Kidney tubule cell (primary cell): ENCODE measurements at regions not wholly inside any gene's neighbourhood (a gene's known extent, or its start where the extent isn't known, plus 50 kb on each side); places are given as distances from the start of the nearest gene placed in this dataset.
"Not testable (repeated sequence)": the region's sequence is repeated elsewhere in the genome, so short reads cannot be mapped to it uniquely, and the experiment has no call there.

ENCODE experiments used
- DNase-seq: peaks from one replicate; pipeline ENCODE4 v3.0.0-alpha.2; 2018; ENCODE audit warnings: low spot score

DNA sequence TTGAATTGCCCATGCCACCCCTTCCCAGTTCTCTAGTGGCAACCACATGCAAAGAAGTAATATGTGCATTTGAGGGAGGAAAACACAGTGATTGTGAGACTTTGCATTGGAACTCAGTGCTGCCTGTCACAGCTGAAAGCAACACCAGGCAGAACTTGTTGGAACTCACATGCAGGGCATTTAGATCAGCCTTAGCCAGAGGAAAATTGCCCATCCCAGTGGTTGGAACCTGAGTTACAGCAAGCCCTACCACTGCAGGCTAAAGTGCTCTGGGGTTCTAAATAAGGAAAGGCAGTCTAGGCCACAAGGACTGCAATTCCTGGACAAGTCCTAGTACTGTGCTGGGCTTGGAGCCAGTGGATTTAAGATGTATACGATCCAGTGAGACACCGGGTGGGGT lies 245.3 kb upstream of the UFL1 start:
- no peak for DNase-seq

DNA sequence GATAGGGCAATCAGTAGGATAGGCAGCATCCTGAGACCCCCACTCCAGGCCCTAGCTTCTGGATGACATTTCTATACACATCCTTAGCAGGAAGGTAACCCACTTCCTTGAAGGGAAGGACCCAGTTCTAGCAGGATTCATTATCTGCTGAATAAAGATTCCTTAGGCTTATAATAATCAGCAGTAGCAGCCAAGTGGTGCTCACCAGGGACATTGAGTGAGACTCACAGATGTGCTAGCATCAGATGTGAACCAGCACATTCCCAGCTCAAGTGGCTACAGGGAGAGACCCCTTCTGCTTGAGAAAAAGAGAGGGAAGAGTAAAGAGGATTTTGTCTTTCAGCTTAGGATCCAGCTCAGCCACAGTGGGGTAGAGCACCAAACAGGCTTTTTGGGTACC lies 244.8 kb upstream of the UFL1 start:
- no peak for DNase-seq

DNA sequence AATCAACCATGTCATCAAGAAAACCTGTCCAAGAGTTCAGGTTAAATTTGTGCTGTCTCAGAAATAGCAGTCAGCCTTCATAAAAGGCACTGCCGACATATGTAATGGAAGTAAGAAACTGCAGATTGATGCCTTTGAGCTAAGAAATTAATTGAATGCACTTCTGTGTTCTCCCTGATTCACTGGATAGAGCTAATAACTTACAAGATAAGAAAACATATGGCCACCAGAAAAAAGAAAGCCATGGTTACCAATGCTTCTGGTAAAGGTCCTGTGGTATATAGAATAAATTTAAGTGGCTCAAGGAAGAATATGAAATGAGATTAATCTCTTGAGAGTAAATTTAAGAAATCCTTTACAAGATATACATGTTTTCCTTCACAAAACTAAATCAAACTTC lies 242.5 kb upstream of the UFL1 start:
- no peak for DNase-seq

DNA sequence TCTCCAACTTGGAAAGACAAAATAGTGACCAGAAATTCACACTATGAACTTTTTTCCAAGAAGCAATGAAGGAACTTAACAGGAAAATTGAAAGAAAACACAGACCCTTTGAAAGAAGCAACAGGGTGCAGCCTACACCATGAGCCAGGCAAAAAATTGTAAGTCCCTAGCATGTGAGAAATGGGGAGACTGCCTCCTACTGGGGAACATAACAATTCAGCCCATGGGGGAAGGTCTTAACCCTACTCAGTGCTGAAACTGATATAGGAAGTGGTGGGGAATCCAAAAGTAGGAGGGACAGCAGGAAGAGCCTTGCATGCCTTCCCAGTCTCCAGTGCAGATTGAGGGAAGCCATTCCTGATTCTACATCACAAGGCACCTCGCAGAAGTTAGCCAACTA lies 235.1 kb upstream of the UFL1 start:
- DNase-seq = no peak

DNA sequence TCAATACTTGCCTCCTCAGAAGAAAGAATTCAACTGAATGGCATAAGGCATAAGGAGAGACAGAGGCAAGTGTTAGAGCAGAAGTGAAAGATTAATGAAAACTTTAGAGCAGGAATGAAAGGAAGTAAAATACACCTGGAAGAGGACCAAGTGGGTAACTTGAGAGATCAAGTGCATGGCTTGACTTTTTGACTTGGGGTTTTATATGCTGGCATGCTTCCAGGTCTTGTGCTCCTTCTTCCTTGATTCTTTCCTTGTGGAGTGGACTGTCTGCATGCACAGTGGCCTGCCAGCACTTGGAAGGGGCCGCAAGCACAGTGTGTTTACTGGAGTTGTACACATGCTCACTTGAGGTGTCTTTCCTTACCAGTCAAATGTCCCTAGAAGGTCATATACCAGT lies 222.1 kb upstream of the UFL1 start:
- DNase-seq = peak; percentile 47

DNA sequence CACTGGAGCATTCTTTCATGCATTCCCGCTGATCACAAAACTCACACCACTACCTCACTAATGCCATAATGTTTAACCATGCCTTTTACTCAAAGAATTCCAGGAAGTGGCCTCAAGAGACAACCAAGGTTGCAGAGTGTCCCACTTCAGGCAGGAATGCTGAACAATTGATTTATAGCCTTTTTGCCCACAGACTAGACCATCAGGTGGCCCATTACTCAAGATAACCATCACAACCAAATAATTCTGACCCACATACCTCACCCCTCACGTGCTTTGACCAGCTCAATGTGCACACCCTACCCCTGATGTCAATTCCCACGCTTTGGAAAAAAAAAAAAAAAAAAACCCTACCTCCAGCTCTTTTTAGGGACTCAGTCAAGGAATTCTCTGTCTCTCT lies 220.6 kb upstream of the UFL1 start:
- DNase-seq = peak; percentile 97

DNA sequence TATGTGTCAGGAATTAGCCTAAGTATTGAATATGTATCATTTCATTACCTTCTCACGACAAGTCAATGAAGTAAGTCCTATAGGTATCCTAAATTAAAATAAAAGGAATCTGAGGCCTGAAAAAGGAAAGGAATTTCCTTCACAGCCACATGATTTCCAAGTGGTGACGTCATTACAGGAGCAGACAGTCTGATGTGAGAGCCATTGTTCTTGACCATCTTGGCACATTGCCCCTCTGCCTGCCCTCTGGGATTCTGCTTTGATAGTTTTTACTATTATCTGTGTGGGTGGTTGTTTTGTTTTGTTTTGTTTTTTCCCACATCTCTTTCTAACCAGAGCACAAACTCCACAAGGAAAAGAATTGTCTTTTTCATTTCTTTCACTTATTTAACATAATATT lies 219.8 kb upstream of the UFL1 start:
- DNase-seq = peak; percentile 89

DNA sequence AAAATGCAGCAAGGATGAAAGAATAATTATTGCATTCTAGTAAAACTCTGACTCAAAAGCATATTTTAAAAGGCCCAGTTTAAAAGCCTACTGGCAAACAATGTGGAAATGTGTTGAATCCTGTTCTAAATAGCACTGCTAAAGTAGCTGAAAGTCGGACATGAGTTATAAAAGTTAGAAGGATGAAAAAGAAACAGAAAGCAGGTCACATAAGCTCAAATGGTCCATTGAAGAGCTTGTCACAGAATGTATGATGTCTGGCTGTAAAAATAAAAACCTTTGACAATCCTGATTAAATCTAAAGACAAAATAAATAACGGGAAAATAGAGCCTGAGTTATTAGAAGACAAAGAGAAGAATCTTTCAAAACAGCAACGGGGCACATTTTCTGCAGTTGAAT lies 218.6 kb upstream of the UFL1 start:
- no peak for DNase-seq

DNA sequence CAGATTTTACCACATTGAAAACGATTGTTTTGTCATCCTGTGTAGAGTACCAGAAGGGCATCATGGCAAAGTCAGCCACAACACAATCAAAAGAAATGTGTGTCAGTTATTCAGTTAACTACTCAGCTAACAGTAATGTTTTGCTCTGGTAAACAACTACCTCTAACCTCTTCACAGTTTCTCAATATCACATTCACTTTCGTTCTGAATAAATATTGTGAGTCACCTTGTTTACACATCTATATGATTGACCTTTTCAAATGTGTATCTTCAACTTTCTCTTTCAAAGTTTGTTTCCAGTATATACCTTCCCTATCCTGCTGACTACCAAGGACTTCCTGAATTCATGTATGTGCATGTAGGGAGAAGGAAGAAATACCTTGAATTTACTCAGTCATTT lies 216.6 kb upstream of the UFL1 start:
- no peak for DNase-seq

DNA sequence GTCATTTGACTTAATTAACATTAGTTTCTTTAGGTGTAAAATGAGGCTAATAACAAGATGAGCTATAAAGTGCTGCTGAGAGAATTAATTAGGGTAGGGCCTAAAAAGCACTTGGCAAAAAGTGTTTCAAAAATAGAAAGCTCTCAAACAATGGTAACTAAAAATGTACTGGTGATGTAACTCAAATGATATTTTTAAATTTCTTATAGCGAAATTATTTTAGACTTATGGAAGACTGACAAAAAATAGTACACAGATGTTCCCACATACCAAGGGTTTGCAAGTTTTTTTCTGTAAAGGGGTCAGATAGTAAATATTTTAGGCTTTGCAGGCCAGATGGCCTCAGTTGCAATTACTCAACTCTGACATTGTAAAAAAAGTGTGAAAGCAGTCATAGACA lies 190.7 kb upstream of the UFL1 start:
- DNase-seq = no peak

DNA sequence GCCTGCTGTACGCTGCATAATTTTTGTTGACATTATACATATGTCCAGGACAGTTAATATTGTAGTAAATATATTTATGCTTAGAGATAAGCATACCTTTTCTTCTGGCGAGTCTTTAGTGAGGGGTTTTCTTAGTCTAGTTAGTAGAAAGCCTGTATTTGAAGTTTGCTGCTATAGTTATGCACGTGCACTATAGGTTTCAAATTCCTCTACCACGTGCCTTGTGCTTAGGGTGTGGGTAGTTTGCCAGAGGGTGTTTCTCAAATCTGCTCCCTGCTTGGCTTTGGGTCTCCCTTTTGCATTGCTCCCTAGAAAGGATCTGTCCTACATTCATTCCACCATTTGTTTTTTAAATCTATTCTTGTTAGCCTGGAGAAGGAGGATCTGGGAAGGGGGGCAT lies 181.4 kb upstream of the UFL1 start:
- DNase-seq = no peak

DNA sequence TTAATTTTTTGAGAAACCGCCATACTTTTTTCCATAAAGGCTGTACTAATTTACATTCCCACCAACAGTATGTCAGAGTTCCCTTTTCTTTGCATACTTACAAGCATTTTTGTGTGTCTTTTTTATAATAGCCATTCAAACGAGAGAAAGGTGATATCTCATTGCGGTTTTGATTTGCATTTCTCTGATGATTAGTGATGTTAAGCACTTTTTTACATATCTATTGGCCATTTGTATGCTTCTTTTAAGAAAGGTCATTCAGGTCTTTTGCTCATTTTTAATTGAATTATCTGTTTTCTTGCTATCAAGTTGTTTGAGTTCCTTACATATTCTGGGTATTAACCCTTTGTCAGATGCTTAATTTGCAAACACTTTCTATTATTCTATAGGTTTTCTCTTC lies 176.1 kb upstream of the UFL1 start:
- DNase-seq = no peak

DNA sequence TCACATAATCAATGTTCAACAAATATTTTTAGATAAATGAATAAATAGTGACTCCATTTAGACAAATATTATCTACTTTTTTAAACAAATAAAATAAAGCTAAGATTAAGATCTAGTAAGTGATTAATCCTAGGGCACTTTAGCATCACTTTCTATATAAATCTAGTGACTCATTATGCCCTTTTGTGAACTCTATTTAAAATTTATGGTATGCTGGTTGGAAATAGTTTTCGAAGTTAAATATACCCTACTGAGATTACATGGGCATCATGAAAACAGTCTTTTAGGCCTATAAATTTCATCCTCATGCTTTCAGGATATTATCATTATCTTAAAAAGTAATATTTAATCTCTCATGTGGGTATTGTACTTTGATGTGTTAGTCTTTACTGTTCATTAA lies 140.4 kb upstream of the UFL1 start:
- DNase-seq = no peak

DNA sequence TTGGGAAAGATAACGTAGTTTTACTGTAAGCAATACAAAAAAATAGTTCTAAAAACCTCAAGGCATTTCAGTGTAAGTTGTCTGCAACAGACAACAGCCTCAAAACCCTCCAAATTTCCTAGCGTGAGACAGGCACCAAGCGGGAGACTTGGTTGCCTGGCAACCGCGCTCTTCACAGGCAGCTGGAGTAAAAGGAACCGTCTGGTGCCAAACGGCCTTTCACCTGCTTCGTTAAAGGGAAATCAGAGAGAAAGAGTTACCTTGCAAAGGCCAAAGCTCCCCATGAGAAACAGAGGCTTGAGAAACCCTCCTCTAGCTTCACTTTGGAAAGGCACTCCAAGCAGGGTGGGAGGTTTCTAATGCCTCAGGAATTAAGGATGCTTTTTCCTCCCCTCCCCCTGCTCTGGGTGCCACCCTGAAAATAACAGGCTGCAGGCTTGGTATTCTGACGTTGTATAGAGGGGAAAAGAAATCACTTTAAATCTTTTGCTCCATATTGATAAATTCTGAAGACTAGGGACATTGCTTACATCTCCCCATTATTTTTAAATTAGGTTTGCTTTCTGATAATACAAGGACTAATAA lies 129.7 kb upstream of the UFL1 start:
- peak; percentile 20 for DNase-seq

DNA sequence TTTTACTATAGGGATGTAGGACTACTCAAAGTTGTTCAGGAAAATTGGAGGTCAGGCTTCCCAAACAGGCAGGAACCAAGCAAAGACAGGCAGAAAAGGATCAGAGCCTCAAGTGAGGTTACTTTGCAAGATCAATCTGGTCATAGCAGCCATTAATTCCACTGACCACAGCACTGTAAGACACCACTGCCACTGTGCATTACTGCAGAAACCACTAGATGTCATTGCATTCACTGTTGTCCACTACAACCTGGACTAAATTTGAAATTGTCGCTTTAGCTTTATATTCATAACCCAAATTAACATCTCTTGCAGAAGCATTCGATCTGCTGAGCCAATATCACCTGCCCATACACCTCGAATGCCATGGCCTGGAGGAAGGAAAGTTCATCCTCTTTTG lies 126.9 kb upstream of the UFL1 start:
- peak; percentile 26 for DNase-seq

DNA sequence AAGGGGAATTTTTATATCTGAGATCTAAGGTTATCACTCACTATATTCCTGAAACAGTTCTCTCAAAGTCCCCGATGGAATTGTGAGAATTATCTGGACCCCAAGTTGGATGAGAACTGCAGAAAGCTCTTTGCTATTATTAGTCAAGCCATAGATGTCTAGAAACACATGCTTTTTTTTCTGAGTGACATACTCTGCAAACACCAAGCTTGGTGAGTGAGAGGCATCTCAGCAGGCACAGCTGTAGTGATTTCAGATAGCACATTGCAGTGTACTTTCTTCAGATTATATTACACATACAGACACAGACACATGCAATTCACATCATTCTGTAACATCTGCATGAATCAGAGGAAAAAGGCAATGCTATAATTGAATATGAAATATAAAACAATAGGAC lies 111.1 kb upstream of the UFL1 start:
- DNase-seq = no peak

DNA sequence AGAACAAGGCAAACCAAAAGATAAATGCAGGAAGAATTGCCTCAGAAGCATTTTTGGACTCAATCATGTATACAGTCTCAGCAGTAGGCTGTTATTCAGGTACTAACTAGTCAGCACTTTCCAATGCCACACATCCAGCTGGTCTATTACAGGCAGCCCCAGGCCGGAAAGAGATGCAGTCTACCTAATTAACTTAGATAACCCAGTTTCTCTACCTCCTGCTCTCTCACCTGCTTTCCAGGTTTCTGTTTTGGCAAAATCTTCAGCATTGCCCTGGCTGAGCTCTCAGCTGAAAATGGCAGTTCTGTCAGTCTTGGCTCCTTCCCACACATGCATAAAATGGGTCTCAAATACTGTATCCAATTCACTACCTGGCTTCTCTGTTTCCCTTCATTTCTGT lies 101.3 kb upstream of the UFL1 start:
- DNase-seq = no peak

DNA sequence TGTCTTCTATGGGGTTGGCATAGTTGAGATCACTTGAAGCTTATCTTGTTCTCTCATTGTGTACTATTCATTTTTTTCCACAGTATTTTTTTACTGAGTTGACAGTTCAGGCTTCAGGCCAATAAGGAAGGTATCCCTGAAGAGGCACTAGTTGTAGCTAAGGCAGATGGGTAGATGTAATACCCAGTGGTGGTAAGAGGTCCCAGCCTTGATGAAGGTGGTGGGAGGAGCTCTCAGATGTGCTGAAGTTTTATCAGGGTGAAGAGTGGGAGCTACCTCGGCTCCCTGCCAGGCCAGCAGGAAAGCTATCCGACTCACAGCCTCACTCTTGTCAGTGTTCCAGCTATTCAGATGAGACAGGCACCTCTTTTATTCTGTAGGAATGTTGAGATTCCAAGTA lies 87.7 kb upstream of the UFL1 start:
- DNase-seq = no peak

DNA sequence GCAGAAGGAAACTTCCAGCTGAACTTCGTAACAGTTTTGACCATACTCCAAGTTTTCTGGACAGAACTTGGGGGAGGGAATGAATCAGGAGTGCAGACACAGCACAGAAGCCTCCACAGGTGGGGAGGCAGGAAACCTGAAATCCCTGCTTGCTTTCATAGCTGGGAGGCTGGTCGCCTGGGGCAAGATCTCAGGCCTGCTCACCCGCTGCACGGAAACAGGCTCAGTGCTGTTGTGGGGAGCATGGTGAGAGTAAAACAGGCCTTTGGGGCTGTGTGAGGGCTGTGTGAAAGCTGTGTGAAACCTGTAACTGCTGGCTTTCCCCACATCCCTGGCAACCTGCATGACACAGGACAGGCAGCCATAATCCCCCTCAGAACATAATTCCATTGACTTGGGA lies 85.2 kb upstream of the UFL1 start:
- no peak for DNase-seq

DNA sequence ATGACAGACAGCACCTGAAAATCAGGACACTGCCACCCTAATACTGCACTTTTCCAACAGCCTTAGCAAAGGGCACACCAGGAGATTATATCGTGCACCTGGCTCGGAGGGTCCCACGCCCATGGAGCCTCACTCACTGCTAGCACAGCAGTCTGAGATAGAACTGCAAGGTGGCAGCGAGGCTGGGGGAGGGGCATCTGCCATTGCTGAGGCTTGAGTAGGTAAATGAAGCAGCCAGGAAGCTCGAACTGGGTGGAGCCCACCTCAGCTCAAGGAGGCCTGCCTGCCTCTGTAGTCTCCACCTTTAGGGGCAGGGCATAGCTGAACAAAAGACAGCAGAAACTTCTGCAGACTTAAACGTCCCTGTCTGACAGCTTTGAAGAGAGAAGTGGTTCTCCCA lies 84.4 kb upstream of the UFL1 start:
- not testable (repeated sequence) for DNase-seq

DNA sequence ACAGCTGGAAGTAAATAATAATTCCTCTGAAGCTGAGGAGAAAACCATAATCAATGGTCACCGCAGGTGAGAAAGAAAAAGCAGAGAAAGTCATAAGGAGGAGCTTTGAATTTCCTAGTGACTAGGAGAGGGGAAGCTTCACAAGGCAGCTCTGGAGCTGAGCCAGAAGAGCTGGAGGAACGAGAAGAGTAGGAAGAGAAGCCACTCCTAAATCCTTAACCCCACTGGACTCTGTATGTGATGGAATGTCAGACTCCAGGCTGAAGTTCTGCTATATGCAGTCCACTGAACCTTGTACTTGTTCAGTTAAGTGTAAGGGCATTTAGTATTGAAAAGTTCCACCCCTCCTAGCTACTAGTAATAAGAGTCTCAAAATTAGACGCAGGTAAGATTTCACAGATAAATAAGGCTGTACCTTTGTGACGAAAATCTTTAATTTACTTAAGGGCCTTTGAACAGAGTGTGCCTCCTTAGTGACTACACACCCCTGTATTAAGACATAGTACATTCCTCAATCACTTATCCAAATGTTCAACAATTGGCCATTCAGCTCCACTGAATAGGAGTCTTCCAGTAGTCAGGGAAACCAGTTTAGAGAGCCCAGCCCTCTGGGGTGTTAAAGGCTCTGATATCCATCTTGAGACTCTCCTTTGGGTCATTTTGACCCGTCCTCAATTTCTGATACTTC lies 71.4 kb upstream of the UFL1 start:
- DNase-seq = no peak

DNA sequence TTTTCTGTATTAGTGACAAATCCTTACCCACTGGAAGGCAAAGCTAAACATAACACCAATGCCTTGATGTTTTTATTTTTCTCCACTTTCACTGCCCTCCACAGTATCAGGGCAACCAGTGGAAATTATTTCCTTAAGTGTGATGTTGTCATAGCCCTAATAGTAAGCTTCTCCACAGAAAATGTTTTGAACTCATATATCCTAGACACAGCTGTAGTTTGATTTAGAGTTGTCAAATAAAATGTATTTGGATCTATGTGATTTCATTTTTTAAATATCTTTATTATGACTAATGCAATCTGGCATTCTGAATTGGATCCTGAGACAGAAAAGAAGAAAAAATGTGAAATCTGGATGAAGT lies 70.9 kb upstream of the UFL1 start:
- no peak for DNase-seq

DNA sequence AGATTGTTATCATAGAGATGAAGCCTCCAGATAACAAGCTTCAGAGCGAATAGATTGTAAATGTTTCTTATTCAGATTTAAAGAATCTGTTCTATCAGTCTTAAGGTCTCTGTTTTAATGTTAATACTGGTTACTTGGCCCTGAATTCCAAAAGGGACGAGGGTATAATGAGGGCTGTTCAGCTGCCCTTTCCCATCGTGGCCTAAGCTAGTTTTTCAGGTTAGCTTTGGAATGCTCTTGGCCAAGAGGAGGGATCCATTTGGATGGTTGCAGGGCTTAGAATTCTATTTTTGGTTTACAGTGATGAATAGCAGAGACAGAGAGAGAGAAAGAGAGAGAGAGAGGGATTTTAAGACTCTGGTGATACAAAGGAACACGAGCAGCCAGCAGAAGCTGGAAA lies 62.8 kb upstream of the UFL1 start:
- DNase-seq = no peak

DNA sequence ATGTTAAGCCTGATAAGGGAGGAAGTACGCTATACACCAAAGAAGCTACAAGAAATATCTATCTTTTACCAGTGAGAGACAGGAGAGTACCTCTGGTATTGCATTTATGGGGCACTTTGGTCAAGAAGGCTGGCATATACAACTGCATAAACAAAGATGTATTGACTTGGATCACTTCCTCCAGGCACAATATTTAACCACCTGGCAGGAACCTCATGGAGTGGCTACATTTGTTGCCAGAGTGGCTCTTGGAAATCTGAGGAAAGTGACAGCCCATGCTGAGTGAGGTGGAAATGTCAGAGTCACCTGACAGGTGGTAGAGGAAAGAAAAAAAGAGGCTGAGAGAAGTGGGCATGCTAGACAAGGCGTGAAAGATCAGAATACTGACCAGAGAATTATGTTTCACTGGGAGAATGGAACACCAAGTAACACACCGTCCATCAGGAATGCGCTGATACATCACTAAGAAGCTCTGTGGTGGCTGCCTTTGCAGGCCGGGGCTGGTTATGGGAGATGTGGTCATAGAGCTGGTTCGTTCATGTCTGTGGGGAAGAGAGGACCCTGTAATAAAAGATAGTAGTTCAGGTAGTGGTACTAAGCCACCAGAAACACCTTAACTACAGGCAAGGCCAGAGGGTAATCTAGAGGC lies 61.4 kb upstream of the UFL1 start:
- DNase-seq = peak; percentile 13
